ENCODE measurements at regions not wholly inside any gene's neighbourhood (a gene's known extent, or its start where the extent isn't known, plus 50 kb on each side); places are given as distances from the start of the nearest gene placed in this dataset.

DNA sequence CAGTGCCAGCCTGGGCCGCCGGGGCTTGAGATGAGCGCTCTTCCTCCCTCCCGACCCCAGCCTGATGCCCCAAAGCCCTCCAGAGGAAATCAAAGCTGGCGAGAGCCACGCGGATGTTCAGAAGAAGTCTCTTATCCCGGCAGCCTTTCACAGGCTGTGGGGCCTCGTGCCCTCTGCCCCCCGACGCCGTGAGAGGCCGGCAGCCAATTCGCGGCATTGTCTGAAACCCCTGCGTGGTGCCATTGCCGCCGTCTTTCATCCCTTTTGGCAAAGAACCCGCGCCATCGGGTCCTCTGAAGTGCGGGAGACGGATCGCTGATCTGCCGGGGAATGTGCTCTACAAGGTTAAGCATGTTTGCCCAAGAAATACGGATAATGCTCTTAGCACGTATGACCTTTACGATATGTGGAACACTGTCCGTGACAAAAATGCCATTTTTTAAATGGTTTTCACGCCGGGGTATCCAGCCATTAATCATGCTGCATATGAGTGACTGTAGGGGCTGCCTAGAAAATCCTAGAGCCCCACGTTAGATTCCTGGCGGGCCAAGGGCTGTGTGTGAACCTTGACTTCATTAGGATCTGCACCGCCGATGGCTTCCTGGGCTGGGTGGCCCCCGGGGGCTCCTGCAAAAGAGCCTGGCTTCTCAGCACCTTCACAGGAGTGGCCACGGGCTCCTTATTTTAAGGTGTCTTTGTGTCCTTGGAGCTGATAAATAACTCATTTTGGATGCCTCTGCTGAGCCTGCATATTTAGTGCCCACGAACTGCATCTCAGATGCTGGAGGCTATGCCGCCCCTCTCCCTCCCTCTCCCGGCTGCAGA is 165.1 kb upstream of the TNRC6C start:
- TF ChIP-seq EZH2phosphoT487 (conservative IDR thresholded peaks at IDR 0.05; ENCODE audit: low read length) = no peak
- TF ChIP-seq, protein P1, sequence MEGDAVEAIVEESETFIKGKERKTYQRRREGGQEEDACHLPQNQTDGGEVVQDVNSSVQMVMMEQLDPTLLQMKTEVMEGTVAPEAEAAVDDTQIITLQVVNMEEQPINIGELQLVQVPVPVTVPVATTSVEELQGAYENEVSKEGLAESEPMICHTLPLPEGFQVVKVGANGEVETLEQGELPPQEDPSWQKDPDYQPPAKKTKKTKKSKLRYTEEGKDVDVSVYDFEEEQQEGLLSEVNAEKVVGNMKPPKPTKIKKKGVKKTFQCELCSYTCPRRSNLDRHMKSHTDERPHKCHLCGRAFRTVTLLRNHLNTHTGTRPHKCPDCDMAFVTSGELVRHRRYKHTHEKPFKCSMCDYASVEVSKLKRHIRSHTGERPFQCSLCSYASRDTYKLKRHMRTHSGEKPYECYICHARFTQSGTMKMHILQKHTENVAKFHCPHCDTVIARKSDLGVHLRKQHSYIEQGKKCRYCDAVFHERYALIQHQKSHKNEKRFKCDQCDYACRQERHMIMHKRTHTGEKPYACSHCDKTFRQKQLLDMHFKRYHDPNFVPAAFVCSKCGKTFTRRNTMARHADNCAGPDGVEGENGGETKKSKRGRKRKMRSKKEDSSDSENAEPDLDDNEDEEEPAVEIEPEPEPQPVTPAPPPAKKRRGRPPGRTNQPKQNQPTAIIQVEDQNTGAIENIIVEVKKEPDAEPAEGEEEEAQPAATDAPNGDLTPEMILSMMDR (IDR thresholded peaks at IDR 0.05; ENCODE audit: insufficient read depth, low read length, poor library complexity, severe bottlenecking) = no peak
- no peaks in the 10 kb centered on the region for H3K79me2 ChIP-seq (ENCODE audit: insufficient read depth, low read length)
- H3K27me3 ChIP-seq (ENCODE audit: low read length) = no peaks in the 10 kb centered on the region; the same call in 1 of the 2 replicates
- no peak overlapping the region for H3K4me3 ChIP-seq (ENCODE audit: insufficient read depth, low read length, poor library complexity, severe bottlenecking)
- no peak overlapping the region for H2AFZ ChIP-seq (ENCODE audit: low read depth, low read length, severe bottlenecking)
- no peaks in the 10 kb centered on the region for H3F3A ChIP-seq (ENCODE audit: insufficient read depth)
- no peak overlapping the region for H3K4me2 ChIP-seq (ENCODE audit: low read depth, low read length, poor library complexity, severe bottlenecking)
- no peak overlapping the region for H3K9ac ChIP-seq (ENCODE audit: low read length)
- H3K9me3 ChIP-seq (ENCODE audit: insufficient read depth, low read length) = no peaks in the 10 kb centered on the region
- H3K27ac ChIP-seq (ENCODE audit: low read depth, low read length) = no peak overlapping the region
- H3K36me3 ChIP-seq (ENCODE audit: low read length) = no peaks in the 10 kb centered on the region
- no peaks in the 10 kb centered on the region for H3K9me2 ChIP-seq (replicated peaks; ENCODE audit: insufficient read depth, low read length)
- no peaks in the 10 kb centered on the region for H4K20me1 ChIP-seq (ENCODE audit: low read depth, low read length)

DNA sequence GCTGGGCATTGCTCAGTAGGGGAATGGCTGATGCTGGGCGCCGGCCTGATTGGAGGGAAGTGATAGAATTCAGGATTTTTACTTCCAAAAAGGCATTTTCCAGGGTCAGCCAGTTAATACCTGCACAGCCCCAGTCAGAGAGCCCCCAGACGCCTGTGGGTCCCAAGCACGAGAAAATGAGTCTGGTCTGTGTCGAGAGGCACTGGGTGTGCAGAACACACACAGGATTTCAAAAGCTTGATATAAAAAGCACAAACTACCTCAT is 164.6 kb upstream of the TNRC6C start:
- Histone ChIP-seq H3K79me2 (ENCODE audit: insufficient read depth, low read length) (no peaks in the 10 kb centered on the region), H2AFZ (ENCODE audit: low read depth, low read length, severe bottlenecking) (no peak overlapping the region), H4K20me1 (ENCODE audit: low read depth, low read length) (no peaks in the 10 kb centered on the region), H3K9me3 (ENCODE audit: insufficient read depth, low read length) (no peaks in the 10 kb centered on the region), H3F3A (ENCODE audit: insufficient read depth) (no peaks in the 10 kb centered on the region), H3K27me3 (ENCODE audit: low read length) (no peaks in the 10 kb centered on the region; the same call in 1 of the 2 replicates), H3K4me2 (ENCODE audit: low read depth, low read length, poor library complexity, severe bottlenecking) (no peak overlapping the region), H3K9me2 (replicated peaks; ENCODE audit: insufficient read depth, low read length) (no peaks in the 10 kb centered on the region), H3K27ac (ENCODE audit: low read depth, low read length) (no peak overlapping the region), H3K36me3 (ENCODE audit: low read length) (no peaks in the 10 kb centered on the region), H3K4me3 (ENCODE audit: insufficient read depth, low read length, poor library complexity, severe bottlenecking) (no peak overlapping the region), H3K9ac (ENCODE audit: low read length) (no peak overlapping the region)
- TF ChIP-seq, protein P1 (IDR thresholded peaks at IDR 0.05; ENCODE audit: insufficient read depth, low read length, poor library complexity, severe bottlenecking) = no peak
- no peak for TF ChIP-seq EZH2phosphoT487 (conservative IDR thresholded peaks at IDR 0.05; ENCODE audit: low read length)

DNA sequence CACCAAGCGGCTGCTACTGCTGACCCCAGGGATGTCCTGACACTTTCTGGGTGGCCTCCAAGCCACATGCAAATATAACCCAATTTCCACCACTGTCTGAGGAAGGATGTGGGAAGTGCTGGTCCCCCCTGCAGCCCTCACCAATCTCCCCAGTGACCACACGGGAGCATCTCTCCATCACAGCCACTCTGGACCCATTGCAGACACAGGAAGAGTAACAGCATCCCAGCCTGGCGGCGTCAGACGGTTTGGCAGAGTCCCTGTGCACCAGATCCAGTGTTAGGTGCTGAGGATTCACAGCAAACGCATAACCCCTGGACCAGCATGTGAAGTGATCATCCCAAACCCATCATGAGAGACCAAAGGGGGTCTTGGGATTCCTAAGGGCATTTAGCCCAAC is 163.7 kb upstream of the TNRC6C start:
- Histone ChIP-seq H2AFZ (ENCODE audit: low read depth, low read length, severe bottlenecking) (no peak overlapping the region), H3K27ac (ENCODE audit: low read depth, low read length) (no peak overlapping the region), H3K4me2 (ENCODE audit: low read depth, low read length, poor library complexity, severe bottlenecking) (no peak overlapping the region), H3K9me2 (replicated peaks; ENCODE audit: insufficient read depth, low read length) (no peaks in the 10 kb centered on the region), H3K79me2 (ENCODE audit: insufficient read depth, low read length) (no peaks in the 10 kb centered on the region), H4K20me1 (ENCODE audit: low read depth, low read length) (no peaks in the 10 kb centered on the region), H3K36me3 (ENCODE audit: low read length) (no peaks in the 10 kb centered on the region), H3F3A (ENCODE audit: insufficient read depth) (no peaks in the 10 kb centered on the region), H3K9me3 (ENCODE audit: insufficient read depth, low read length) (no peaks in the 10 kb centered on the region), H3K27me3 (ENCODE audit: low read length) (no peaks in the 10 kb centered on the region; the same call in 1 of the 2 replicates), H3K9ac (ENCODE audit: low read length) (no peak overlapping the region), H3K4me3 (ENCODE audit: insufficient read depth, low read length, poor library complexity, severe bottlenecking) (no peak overlapping the region)
- TF ChIP-seq, protein P1 (IDR thresholded peaks at IDR 0.05; ENCODE audit: insufficient read depth, low read length, poor library complexity, severe bottlenecking) = no peak
